T47D (cell line): ENCODE measurements at regions not wholly inside any gene's neighbourhood (a gene's known extent, or its start where the extent isn't known, plus 50 kb on each side); places are given as distances from the start of the nearest gene placed in this dataset.
"Not testable (repeated sequence)": the region's sequence is repeated elsewhere in the genome, so short reads cannot be mapped to it uniquely, and the experiment has no call there.

ENCODE experiments used
- DNase-seq, 2 experiments: peaks; one replicate each; pipeline versions ENCODE4 v3.0.0 to v3.0.0-alpha.2; 2011 to 2012; ENCODE audit warnings: low read depth in 1 of 2, low spot score in 1 of 2
- JUND ChIP-seq: IDR thresholded peaks from 2 replicates; pipeline ENCODE4 v1.6.1; 2012; ENCODE audit warnings: low read depth
- in situ Hi-C: cut with HindIII; loops from 2 replicates; pipeline ENCODE4 v1.10.0; 2016; ENCODE audit warnings: low sequenced_read_pairs, low pct_unique_long_range_greater_than_20kb

DNA sequence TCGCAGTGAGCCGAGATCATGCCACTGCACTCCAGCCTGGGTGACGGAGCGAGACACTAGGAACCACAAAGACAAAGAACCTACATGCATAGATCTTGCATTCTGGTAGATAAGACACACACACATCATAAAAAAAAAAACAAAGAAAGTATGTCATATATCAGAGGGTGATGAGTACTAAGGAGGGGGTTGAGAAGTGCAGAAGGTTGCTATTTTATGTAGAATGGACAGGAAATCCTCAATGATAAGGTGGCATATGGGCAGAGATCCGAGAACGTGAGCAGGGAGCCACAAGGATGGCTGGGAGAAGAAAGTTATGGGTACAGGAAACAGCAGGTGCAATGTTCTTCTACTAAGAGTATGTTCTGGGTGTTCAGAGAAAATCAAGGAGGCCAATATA is 118.8 kb downstream of the MEX3B start:
- DNase-seq: no peak
- TF ChIP-seq JUND: no peak
- in situ Hi-C loops: no loop called here

DNA sequence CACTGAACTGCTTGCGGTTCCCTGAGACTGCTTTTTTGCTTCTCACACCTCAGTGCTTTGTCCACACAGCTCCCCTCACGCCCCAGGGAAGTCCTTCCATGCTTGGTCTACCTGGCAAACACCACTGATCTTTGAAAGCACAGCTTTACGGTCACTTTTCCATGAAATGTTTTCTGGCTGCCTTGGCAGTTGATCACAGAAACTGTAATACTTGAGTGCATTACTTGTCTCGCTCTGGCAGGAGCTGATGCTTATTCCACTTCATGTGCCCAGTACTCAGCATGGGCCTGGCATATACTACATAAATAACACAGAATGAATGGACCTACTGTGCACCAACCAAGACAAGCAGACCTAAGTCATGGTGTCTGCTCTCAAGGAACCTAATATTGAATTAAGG is 121.1 kb downstream of the MEX3B start:
- in situ Hi-C loops: no loop called here

DNA sequence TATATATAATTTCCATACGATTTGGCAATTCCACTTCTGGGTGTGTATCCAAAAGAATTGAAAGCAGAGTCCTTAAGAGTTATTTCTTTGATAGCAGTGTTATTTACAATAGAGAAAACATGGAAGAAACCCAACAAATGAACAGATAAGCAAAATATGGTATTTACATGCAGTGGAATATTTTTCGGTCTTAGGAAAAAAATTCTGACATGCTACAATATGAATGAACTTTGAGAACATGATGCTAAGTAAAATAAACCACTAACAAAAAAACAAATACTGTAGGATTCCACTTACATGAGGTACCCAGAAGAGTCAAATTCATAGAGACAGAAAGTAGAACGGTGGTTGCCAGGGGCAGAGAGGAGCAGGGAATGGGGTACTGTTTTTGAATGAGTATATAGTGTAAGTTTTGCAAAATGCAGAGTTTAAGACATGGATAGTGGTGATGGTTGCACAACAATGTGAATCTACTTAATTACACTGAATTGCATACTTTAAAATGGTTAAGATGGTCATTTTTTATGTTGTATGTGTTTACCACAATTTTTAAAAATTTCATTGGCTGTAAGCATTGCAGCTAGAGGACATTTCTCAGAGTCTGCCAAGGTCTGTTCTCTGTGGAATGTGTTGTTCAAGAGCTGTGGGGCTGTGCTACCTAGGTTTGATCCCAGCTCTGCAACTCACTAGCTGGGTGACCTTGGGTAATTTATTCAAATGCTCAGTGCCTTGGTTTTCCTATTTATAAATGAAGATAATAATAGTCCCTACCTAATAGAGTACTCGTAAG is 122.1 kb downstream of the MEX3B start:
- DNase-seq: no peak
- in situ Hi-C loops: no loop called here
- TF ChIP-seq JUND: no peak

More for the DNA sequence above, 121.1 kb downstream of the MEX3B start:
- TF ChIP-seq JUND: no peak
- DNase-seq: no peak

DNA sequence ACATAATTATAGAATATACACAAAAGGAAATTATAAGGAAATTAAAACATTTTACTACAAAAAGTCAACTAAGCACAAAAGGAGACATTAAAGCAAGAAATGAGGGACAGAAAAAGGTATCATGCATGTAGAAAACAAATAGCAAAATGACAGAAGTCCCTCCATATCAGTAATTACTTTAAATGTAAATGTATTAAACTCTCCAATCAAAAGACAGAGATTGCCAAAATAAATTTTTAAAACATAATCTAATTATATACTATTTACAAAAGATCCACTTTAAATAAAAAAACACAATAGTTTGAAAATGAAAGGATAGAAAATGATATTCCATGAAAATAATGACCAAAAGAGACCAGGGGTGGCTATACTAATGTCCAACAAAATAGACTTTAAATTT is 123.7 kb downstream of the MEX3B start:
- DNase-seq: no peak
- in situ Hi-C loops: no loop called here
- no peak for TF ChIP-seq JUND

DNA sequence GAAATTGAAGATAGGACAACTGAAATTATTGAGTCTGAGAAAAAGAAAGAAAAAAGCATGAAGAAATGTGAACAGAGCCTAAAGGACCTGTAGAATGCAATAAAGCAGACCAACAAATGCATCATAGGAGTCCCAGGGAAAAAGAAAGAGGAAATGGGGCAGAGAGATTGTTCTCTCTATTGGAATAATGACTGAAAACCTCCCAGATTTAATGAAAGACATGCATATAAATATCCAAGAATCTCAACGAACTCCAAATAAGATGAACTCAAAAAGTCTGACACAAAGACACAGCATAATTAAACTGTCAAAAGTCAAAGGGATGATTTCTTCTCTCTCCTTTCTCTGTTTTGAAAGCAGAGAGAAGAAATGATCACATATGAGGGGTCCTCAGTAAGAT is 124.7 kb downstream of the MEX3B start:
- DNase-seq: no peak
- TF ChIP-seq JUND: no peak
- in situ Hi-C loops: no loop called here

DNA sequence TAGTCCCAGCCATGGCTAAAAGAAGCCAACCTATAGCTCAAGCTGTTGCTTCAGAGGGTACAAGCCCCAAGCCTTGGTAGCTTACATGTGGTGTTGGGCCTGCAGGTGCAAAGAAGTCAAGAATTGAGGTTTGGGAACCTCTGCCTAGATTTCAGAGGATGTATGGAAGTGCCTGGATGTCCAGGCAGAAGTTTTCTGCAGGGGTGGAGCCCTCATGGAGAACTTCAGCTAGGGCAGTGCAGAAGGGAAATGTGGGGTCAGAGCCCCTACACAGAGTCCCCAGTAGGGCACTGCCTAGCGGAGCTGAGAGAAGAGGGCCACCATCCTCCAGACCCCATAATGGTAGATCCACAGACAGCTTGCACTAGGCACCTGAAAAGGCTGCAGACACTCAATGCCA is 127.1 kb downstream of the MEX3B start:
- DNase-seq, in situ Hi-C loops: not testable (repeated sequence)

DNA sequence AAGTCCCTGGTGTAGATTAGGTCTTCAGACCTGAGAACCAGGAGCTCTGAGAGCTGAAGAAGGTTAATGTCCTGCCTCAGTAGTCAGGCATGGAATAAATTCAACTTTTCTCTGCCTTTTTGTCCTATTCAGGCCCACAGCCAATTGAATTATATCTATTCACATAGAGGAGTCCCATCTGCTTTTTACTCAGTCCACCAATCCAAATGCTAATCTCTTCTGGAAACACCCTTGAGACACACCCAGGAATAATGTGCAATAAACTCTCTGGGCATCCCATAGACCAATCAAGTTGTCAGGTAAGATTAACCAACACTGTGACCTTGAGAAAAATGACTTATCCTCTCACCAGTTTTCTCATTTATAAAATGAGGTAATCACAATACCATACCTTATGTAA is 129.4 kb downstream of the MEX3B start:
- in situ Hi-C loops: no loop called here
- DNase-seq: no peak
- TF ChIP-seq JUND: no peak

DNA sequence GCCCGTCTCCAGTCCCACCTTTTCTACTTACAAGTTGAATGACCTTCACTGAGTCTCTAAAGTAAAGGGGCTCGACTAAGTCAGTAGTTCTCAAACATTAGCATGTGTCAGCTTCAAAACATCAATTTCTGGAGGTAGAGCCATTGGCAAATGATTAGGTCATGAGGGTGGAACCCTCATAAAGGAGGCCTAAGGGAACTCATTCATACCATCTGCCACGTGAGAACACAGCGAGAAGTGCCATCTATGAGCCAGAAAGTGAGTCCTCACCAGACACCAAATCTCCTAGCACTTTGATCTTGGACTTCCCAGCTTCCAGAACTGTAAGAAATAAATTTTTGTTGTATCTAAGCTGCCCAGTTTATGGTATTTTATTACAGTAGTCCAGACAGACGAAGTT is 129.8 kb downstream of the MEX3B start:
- no peak for DNase-seq
- in situ Hi-C loops: no loop called here
- no peak for TF ChIP-seq JUND

DNA sequence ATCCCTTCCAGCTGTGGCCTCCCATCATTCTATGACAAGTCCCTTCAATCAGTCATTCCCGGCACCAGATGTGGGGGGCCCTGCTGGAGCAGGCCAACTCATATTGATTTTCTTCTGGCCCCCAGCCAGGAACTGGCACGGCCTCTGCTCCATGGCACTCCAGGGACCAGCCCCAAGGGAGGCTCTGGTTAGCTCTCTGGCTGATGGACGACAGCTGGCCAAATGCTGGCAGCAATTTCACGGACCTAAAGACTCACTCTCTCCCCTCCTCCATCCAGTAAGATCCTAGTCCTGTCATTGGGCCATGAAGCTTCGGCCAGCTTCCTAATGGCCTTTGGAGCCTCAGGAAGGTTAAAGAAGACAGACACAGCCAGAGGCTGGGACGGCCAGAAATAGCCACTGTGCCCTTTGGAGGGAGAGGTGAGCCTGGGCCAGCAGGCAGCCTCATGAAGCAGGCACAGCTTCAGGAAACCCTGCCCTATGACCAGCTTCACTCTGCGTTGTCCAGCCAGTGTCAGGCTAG is 131.0 kb downstream of the MEX3B start:
- no peak for DNase-seq
- no peak for TF ChIP-seq JUND
- in situ Hi-C loops: no loop called here

DNA sequence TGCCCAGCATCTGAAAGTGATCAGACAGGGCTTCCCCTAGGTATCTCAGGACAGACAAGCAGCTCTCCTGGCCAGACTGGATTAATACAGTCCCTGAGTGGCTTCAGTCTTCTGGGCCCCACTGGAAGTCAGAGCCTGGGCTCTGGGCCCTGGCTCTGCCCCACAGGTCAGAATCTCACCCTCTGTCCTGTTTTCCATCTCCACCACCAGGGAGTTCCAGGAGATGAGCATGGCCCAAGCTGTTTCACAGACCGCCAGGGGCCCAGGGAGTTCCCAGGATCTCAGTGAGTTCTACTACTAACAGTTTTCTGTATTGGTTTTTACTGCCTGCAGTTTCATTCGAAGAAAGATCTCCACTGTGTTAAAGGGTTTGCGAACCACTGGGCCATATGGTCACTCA is 131.5 kb downstream of the MEX3B start:
- no peak for TF ChIP-seq JUND
- DNase-seq: no peak
- in situ Hi-C loops: no loop called here

DNA sequence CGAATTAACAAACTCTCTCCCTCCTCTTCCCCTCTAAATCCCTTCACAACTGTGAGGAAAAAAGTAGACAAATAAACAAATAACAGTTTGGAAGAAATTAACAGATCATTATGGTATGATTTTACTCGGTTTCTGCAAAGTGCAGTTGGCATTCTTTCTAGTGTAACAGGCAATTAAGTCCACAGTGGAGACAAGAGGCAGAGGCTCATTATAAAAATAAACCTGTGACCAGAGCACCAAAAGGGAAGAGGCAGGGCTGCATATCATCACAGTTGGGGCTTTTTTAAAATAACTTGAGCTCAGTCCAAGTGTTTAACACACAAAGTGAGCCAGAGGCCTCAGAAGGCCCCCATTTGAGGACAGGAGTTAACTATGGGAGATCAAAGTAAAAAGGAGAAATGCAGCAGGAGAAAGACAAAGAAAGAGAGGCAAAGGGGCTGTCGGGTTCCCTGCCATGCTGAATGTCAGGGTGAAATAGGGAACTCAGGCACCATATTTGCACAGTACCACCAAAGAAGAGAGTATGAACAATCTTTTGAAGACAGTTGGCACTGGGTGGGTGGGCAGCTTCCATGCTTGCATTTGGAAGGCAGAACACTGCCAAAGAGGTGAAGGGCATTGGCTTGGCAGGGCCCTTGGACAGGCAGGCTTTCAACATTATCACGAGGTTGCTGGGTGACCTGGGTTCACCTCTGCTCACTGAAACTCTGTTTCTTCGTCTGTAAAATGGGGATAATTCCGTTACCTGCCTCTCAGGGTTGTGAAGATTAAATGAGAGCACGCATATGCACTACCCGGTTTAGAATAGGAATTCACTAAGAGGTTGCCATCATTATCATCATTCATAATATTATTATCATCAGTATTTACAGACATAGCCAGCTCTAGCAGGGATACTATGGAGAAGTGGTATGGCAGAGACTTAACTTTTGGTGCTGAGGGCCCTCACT is 134.5 kb downstream of the MEX3B start:
- no peak for DNase-seq
- in situ Hi-C loops: no loop called here
- TF ChIP-seq JUND: no peak

DNA sequence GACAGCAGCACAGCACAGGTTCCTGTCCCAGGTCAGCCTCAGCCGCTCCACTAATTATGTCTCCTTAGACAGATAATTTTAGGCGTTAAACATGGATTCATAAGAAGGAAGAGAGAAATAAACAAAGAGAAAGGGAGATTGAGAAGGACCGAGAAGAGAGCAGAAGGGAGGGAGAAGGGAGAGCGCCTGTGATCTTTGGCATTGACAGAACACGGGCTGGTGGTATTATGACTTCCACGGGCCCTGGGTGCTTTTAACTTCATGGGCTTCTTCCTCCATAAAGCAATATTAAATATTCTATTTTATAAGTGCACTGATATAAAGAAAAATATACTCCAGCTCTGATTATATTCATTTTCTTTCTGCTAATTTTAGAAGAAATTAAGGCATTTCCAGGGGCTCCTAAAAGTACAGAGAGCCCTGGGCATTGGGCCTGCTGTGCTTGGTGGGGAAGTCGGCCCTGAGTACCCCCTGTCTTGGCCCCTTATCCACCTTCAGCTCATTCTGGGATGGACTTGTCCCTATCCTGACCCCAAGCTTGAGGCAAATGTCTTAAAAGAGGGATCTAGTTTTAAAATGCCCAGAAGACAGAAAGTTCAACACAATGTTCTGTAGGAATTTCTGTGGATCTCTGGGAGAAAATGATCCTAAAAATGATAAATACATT is 135.3 kb downstream of the MEX3B start:
- in situ Hi-C loops: no loop called here
- no peak for TF ChIP-seq JUND
- no peak for DNase-seq

DNA sequence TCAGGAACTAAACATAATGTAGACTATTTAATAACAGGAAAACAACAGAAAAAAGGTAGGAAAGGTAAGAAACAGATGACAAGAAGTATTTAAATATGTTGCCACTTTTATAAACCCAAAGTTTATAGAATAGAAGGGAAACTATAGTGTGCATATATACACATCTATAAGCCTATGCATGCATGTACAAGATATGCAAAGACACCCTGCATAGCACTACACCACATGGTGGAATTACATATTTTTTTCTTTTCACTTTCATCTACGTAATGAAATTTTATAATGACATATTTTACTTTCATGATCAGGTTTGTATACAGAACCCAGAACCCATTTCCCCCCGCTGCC is 136.8 kb downstream of the MEX3B start:
- DNase-seq: no peak
- TF ChIP-seq JUND: no peak
- in situ Hi-C loops: no loop called here
